ENCODE measurements at regions not wholly inside any gene's neighbourhood (a gene's known extent, or its start where the extent isn't known, plus 50 kb on each side); places are given as distances from the start of the nearest gene placed in this dataset.

- Histone ChIP-seq H3K27ac (ENCODE audit: low read depth in 1 of 2, low read length in 2 of 2) (no peak overlapping the region), H3K9me3 (ENCODE audit: control insufficient read depth in 1 of 2, insufficient read depth in 1 of 2, low read length in 2 of 2) (peaks cover 0 to 4% of the 10 kb centered on the region in 2 experiments), H3K27me3 (ENCODE audit: control insufficient read depth in 1 of 2, insufficient read depth in 2 of 2, low read length in 2 of 2) (no peaks in the 10 kb centered on the region), H3K4me3 (ENCODE audit: low read length) (no peak overlapping the region), H3K4me1 (ENCODE audit: insufficient read depth, low read length) (no peaks in the 10 kb centered on the region), H3K36me3 (ENCODE audit: insufficient read depth, low read length) (no peaks in the 10 kb centered on the region)
- H3K27me3 Mint-ChIP-seq: peaks cover 5% of the 10 kb centered on the region
- no peak overlapping the region for H3K27ac Mint-ChIP-seq
- POLR2A ChIA-PET: no interaction called here
- ATAC-seq (ENCODE audit: poor library complexity): no peak
- TF ChIP-seq, protein P1, sequence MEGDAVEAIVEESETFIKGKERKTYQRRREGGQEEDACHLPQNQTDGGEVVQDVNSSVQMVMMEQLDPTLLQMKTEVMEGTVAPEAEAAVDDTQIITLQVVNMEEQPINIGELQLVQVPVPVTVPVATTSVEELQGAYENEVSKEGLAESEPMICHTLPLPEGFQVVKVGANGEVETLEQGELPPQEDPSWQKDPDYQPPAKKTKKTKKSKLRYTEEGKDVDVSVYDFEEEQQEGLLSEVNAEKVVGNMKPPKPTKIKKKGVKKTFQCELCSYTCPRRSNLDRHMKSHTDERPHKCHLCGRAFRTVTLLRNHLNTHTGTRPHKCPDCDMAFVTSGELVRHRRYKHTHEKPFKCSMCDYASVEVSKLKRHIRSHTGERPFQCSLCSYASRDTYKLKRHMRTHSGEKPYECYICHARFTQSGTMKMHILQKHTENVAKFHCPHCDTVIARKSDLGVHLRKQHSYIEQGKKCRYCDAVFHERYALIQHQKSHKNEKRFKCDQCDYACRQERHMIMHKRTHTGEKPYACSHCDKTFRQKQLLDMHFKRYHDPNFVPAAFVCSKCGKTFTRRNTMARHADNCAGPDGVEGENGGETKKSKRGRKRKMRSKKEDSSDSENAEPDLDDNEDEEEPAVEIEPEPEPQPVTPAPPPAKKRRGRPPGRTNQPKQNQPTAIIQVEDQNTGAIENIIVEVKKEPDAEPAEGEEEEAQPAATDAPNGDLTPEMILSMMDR (IDR thresholded peaks at IDR 0.05): no peak
- no peaks in the 10 kb centered on the region for H3K4me1 Mint-ChIP-seq (ENCODE audit: low read depth)
- H3K36me3 Mint-ChIP-seq (ENCODE audit: low read depth): no peaks in the 10 kb centered on the region
- H3K4me3 Mint-ChIP-seq: no peak overlapping the region
- no peak for DNase-seq
- H3K9me3 Mint-ChIP-seq: peaks cover 9% of the 10 kb centered on the region
- intact Hi-C loops (cut with DNase I, micrococcal nuclease): no loop called here
- CTCF ChIA-PET: no interaction called here
Observed at GRCh38 chr4:36852856-36853255, 391.7 kb upstream of the NWD2 start.

- H3K4me3 ChIP-seq (ENCODE audit: low read length): no peak overlapping the region
- Mint-ChIP-seq H3K4me3 (no peak overlapping the region), H3K36me3 (ENCODE audit: low read depth) (no peaks in the 10 kb centered on the region), H3K27ac (no peak overlapping the region), H3K4me1 (ENCODE audit: low read depth) (no peaks in the 10 kb centered on the region), H3K9me3 (peaks cover 12% of the 10 kb centered on the region), H3K27me3 (peaks cover 5% of the 10 kb centered on the region)
- no peaks in the 10 kb centered on the region for H3K27me3 ChIP-seq (ENCODE audit: control insufficient read depth in 1 of 2, insufficient read depth in 2 of 2, low read length in 2 of 2)
- CTCF ChIA-PET: no interaction called here
- TF ChIP-seq, protein P1 (IDR thresholded peaks at IDR 0.05): no peak
- H3K9me3 ChIP-seq (ENCODE audit: control insufficient read depth in 1 of 2, insufficient read depth in 1 of 2, low read length in 2 of 2): peaks cover 0 to 4% of the 10 kb centered on the region in 2 experiments
- POLR2A ChIA-PET: interaction anchor here (0.7 kb wide), 1 partner anchor 161 kb away, joined by 3 read pairs; no protein-coding TSS in a partner anchor
- no peak overlapping the region for H3K27ac ChIP-seq (ENCODE audit: low read depth in 1 of 2, low read length in 2 of 2)
- ATAC-seq (ENCODE audit: poor library complexity) (no peak), DNase-seq (no peak)
- intact Hi-C loops (cut with DNase I, micrococcal nuclease): no loop called here
- no peaks in the 10 kb centered on the region for H3K36me3 ChIP-seq (ENCODE audit: insufficient read depth, low read length)
- no peaks in the 10 kb centered on the region for H3K4me1 ChIP-seq (ENCODE audit: insufficient read depth, low read length)
Observed at GRCh38 chr4:36854554-36854953, 390.0 kb upstream of the NWD2 start.

DNA sequence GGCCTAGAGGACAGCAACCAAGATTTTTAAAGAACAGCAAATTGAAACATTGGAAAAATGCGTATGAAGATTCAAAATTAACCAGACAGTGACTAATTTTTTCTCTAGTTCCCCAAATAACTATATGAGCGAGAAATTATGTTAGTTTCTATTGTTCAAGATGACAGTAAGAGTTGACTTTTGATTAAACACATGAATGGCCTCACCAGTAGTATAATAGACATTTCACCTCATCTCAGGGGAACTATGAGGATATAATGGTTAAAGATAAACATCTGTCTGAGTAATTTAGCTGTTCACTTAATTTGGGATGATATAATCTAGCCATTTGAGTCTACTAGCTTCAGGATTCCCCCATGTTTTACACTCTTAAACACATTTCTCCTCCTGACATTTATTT, 380.9 kb upstream of the NWD2 start:
- TF ChIP-seq, protein P1 (IDR thresholded peaks at IDR 0.05): no peak
- no peaks in the 10 kb centered on the region for H3K36me3 Mint-ChIP-seq (ENCODE audit: low read depth)
- H3K27ac Mint-ChIP-seq: no peak overlapping the region
- intact Hi-C loops (cut with DNase I, micrococcal nuclease): no loop called here
- CTCF ChIA-PET: no interaction called here
- DNase-seq (no peak), ATAC-seq (ENCODE audit: poor library complexity) (no peak)
- Histone ChIP-seq H3K27me3 (ENCODE audit: control insufficient read depth in 1 of 2, insufficient read depth in 2 of 2, low read length in 2 of 2) (no peaks in the 10 kb centered on the region), H3K27ac (ENCODE audit: low read depth in 1 of 2, low read length in 2 of 2) (no peak overlapping the region), H3K36me3 (ENCODE audit: insufficient read depth, low read length) (no peaks in the 10 kb centered on the region), H3K4me1 (ENCODE audit: insufficient read depth, low read length) (no peaks in the 10 kb centered on the region), H3K9me3 (ENCODE audit: control insufficient read depth in 1 of 2, insufficient read depth in 1 of 2, low read length in 2 of 2) (no peaks in the 10 kb centered on the region), H3K4me3 (ENCODE audit: low read length) (no peak overlapping the region)
- H3K4me3 Mint-ChIP-seq: no peak overlapping the region
- peaks cover 3% of the 10 kb centered on the region for H3K9me3 Mint-ChIP-seq
- POLR2A ChIA-PET: no interaction called here
- H3K27me3 Mint-ChIP-seq: no peaks in the 10 kb centered on the region
- no peaks in the 10 kb centered on the region for H3K4me1 Mint-ChIP-seq (ENCODE audit: low read depth)

Data from CD4-positive, alpha-beta T cell (primary cell).